ENCODE measurements at regions not wholly inside any gene's neighbourhood (a gene's known extent, or its start where the extent isn't known, plus 50 kb on each side); places are given as distances from the start of the nearest gene placed in this dataset.

DNA sequence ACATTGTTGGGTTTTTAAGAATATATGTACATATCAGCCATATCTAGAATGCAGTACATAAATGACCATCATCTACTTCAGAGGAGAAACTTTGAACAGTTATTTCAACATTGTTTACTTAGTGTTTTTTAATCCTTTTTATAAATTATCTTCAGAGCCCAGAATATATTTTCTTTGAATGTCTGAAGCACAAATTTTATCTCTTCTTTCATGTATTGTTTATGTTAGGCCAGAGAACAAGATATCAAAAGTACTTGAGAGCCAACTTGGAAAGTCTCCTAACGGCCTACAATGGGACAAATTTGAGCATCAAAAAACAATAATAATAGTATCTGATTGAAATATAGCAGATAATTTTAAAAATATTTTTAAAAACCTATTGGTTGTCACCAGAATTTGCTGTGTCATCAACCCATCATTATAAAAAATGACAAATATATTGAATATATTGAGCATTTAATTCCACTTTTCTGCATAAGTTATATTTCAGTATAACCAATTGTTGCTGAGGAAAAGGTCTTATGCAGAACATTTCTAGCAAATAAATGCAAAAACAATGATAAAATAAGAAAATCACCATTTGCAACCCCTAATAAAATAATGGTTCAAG lies 67.5 kb upstream of the CCNG1 start:
- no peak for DNase-seq

DNA sequence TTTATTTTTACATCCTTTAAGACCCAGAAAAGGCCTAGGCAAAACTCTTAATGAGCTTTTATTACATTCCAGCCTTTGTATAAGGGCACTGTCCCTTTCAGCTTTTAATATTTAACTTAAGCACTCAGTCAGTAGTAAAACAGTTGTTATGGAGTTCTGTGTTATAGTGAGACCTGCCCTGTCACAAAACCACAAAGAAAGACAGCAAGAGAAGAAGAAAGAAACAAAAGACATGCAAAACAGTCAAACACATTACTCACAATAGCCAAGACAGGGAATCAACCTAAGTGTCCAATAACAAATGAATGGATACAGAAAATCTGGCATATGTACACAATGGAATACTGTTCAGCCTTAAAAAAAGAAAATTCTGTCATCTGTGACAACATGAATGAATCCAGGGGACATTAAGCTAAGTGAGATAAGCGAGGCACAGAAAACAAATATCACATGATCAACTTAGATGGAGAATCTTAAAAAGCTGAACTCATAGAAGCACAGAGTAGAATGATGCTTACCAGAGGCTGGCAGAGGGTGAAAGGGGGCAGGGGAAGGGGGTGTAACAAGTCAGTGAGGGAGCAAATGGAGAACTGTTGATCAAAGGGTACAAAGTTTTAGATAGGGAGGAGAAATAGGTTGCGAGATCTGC lies 63.8 kb upstream of the CCNG1 start:
- no peak for DNase-seq

DNA sequence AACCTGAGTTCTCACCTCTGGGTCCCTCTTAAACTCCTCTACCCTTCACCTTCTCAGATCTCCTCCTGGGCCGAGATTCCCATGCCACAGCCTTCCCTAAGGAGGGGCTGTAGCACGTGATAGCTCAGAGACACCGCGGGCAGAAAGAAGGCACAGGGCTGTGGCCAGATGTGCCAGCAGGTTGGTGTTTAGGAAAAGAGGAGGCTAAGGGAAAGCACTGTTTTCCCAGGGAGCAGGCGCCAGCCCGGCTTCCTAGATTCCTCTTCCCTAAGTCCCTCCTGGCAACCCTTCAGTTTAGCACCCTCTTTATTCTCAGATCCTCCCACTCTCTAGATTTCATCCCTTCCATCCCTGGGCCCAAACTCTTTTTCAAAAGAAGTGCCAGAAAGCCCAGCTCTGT lies 59.4 kb upstream of the CCNG1 start:
- DNase-seq: no peak

DNA sequence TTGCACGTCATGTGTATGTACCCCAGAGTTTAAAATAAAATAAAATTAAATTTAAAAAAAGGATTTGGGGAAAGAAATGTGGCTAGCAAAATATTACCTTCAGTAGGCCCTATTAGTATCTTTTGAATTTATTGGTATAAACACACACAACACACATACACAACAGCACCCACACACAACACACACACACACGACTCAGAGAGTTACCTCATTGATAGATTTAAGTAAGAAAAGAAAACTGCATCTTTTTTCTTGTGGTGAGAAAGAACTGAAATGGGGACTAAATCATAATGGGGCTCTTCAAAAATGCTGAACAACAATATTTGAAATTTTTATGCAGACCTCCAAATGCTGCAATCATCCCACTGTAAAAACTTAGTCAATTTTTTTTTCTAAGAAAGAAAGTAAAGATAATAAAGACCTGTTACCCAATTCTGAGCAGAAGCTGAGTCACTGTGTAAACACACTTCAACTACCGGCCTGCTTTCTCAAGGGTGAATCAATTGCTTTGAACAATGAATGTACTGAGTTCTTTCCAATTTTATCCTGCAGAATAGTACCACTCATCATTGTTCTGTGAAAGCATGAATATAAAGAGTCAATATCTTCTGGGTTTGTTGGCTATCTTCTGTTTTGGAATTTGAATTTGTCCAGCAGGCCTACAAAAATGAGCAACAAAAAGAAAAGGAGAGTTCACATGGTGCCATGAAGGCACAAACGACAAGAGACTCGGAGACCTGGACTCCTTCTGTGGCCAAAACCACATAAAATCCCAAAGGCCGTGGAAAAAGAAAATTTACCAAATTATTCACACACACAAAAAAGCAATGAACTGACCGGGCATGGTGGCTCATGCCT lies 57.9 kb upstream of the CCNG1 start:
- no peak for DNase-seq

DNA sequence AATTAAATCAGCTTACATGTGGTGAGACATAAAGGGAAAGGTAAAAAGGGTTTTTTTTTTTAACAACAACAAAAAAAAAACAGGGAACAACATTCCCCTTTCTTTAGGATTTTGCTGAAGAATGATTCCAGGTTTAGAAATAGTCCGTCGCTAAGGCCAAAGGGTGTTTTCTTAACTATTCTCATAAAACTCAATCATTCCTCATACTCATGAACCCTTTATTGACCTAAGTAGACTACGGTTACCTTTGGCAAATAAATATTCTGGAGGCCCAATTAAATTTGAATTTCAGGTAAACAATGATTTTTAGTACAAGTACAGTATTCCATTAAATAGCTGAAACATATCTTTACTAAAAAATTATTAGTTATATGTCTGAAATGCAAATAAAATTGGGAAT lies 55.6 kb upstream of the CCNG1 start:
- no peak for DNase-seq

DNA sequence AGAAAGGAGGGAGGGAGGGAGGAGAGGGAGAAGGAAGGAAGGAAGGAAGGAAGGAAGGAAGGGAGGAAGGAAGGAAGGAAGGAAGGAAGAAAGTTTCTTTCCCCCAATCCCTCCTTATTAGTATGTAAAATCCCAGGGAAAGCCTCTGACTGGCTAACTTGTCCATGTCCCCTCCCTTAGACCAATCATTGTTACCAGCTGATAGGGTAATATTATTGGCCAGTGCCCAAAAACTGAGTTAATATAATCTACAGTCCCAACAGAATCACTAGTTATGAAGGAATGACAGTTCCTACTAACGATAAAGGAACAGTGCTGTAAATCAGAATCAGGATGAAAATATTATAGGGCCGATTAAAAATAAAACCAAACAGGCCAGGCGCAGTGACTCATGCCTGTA lies 53.6 kb upstream of the CCNG1 start:
- DNase-seq: no peak

DNA sequence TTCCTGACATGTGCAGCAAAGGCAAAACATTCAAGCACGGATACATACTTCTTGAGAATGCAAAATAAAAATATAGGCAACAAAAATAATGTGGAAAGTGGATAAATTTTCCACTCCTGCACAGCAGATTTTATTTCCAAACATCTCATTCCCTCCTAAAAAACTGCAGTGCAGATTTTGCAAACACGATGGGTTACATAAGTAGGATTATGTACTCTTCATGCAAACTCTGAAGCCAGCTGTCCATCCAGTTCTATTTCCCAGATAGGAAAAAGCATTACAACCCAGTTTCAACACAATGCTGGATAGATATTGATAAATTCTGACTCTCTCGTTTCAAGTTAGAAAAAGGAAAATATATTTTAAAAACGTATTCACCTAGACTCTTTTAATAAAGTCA lies 52.7 kb upstream of the CCNG1 start:
- DNase-seq: no peak

DNA sequence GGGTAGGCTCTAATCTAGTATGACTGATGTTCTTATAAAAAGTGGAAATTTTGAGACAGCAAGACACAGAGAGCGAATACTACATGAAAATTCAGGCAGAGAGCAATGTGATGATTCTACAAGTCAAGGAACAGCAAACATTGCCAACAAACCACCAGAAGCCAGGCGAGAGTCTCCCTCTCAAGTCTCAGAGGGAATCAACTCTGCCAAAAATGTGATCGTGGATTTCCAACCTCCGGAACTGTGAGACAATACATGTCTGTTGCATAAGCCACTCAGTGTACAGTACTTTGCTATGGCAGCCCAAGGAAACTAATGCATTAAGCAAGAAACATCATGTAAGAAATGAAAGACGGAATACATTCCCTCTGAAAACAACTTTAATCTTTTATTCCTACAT lies 52.1 kb upstream of the CCNG1 start:
- DNase-seq: no peak

DNA sequence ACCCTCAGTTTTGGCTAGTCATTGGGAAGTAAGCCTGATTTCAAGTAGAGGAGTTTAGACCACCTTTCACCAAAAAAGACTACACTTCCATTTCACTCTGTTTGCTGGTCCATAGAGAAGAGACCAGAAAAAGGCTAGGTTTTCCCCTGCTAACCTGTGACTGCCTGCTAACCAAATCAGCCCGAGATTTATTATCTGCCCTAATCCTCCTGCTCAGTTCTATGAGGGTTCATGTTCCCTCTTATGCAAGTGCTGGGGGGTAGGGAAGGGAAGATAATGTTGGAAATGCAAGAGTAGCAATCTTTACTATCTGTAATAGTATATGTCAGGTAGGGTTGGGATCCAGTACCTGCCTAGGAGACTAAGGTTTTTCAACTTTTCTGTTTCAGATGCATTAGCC lies 51.6 kb upstream of the CCNG1 start:
- no peak for DNase-seq

DNA sequence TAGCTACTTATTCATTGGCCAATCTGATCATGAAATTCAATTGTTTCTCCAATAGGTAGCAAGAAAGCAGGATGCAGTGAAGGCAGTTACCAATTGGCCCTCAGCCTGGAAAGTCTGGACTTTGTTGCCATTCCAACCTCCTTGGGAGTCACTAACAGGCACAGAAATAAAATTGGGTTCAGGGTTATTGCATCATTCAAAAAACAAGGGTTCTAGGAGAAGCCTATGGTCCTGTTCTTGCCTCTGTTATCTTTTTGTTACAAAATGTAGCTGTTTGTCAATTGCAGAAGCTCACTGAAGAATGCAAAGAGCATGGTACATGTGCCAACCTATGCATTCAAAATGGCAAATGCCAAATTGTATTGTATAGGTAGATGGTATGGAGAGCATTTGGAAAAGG lies 51.0 kb upstream of the CCNG1 start:
- DNase-seq: no peak

DNA sequence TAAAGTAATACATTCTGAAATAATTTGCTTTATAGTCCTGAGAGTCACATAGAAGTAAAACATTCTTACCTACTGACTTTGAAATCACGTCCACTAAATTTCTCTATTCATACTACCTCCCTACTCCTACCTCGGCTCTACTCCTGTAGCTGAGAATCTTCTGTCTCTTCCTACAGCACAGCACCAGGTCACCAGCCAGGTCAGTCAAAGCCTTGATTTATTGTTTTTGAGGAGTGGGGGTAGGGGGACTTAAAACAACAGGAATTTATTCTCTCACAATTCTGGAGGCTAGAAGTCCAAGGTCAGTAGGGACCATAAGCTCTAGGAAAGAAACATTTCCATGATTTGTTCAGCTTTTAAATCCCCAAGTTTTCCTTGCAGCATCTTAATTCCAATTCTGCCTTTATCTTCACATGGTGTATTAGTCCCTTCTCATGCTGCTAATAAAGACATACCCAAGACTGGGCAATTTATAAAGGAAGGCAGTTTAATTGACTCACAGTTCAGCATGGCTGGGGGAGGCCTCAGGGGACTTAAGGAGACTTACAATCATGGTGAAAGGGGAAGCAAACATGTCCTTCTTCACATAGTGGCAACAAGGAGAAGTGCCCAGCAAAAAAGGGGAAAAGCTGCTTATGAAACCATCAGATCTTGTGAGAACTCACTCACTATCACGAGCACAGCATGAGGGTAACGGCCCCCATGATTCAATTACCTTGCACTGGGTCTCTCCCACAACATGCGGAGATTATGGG lies 49.6 kb upstream of the CCNG1 start:
- DNase-seq: no peak

Data from NCI-H2029 treated with DMSO at 0.1 percent for 48 hours (cell line).